IMR-90 (cell line): ENCODE measurements at regions not wholly inside any gene's neighbourhood (a gene's known extent, or its start where the extent isn't known, plus 50 kb on each side); places are given as distances from the start of the nearest gene placed in this dataset.

ENCODE experiments used
- ATAC-seq: fragments of 200-7000 bp; cut with Tn5 transposase; 2 replicates; pipeline ENCODE4 v1.9.1; 2020; ENCODE audit warnings: low read depth, mild to moderate bottlenecking, moderate library complexity
- BruUV-seq: library from RNA; stranded (reverse); fragments of 400-500 nt; replicated peaks from 2 replicates; lab custom pipeline; 2021; lab: Mats Ljungman, UMichigan
- CTCF ChIA-PET: fragments of 300-600 bp; formaldehyde crosslinking; extraction: SDS; loops from one replicate; lab custom pipeline; 2021; ENCODE audit warnings: antibody characterized with exemption; lab: Yijun Ruan, JAX
- POLR2A ChIA-PET: fragments of 300-600 bp; sonication (Branson Sonifier 250); formaldehyde crosslinking; loops from one replicate; lab custom pipeline; 2022; ENCODE audit warnings: antibody characterized with exemption; ENCODE audit not compliant: unreplicated experiment; lab: Charles Lee
- DNase-seq: peaks from one replicate; pipeline ENCODE4 v3.0.0; 2013
- H2AFZ ChIP-seq: replicated peaks from 2 replicates; pipeline ENCODE3; 2013; ENCODE audit warnings: low read length, mild to moderate bottlenecking; ENCODE audit not compliant: poor library complexity
- H2AK5ac ChIP-seq: 2 replicates; pipeline ENCODE4 v1.6.1; 2013; ENCODE audit warnings: low read depth, low read length, inconsistent platforms
- H2AK9ac ChIP-seq: replicated peaks from 2 replicates; pipeline ENCODE3; 2013; ENCODE audit warnings: mild to moderate bottlenecking, low read depth, low read length, moderate library complexity; ENCODE audit not compliant: poor library complexity
- H2BK120ac ChIP-seq: 2 replicates; pipeline ENCODE4 v1.6.1; 2013; ENCODE audit warnings: low read depth, low read length, inconsistent platforms
- H2BK15ac ChIP-seq: 3 replicates; pipeline ENCODE4 v1.6.1; 2013; ENCODE audit warnings: low read depth, low read length, inconsistent platforms
- H2BK20ac ChIP-seq: 2 replicates; pipeline ENCODE4 v1.6.1; 2013; ENCODE audit warnings: low read depth, mild to moderate bottlenecking, inconsistent platforms, low read length, moderate library complexity
- H2BK5ac ChIP-seq: 2 replicates; pipeline ENCODE4 v1.6.1; 2013; ENCODE audit warnings: mild to moderate bottlenecking, low read depth, low read length, inconsistent platforms; ENCODE audit not compliant: poor library complexity, severe bottlenecking
- H3K14ac ChIP-seq: replicated peaks from 2 replicates; pipeline ENCODE4 v1.6.1; 2013; ENCODE audit warnings: low read depth, low read length, inconsistent platforms
- H3K18ac ChIP-seq: 2 replicates; pipeline ENCODE4 v1.6.1; 2013; ENCODE audit warnings: low read depth, low read length, control low read depth
- H3K23ac ChIP-seq: 2 replicates; pipeline ENCODE4 v1.6.1; 2013; ENCODE audit warnings: low read depth, low read length, inconsistent platforms
- H3K27ac ChIP-seq: 2 replicates; pipeline ENCODE4 v1.5.1; 2013; ENCODE audit warnings: mild to moderate bottlenecking, control low read depth, low read length; ENCODE audit not compliant: insufficient read depth
- H3K27me3 ChIP-seq: 2 replicates; pipeline ENCODE4 v1.6.1; 2013; ENCODE audit warnings: low read length; ENCODE audit not compliant: control insufficient read depth, insufficient read depth
- H3K36me3 ChIP-seq: 2 replicates; pipeline ENCODE4 v1.6.1; 2013; ENCODE audit warnings: low read length, mixed read lengths; ENCODE audit not compliant: control insufficient read depth, insufficient read depth
- H3K4ac ChIP-seq: 2 replicates; pipeline ENCODE4 v1.6.1; 2013; ENCODE audit warnings: low read depth, low read length, inconsistent platforms
- H3K4me1 ChIP-seq: 2 replicates; pipeline ENCODE4 v1.6.1; 2013; ENCODE audit warnings: low read length, mixed read lengths; ENCODE audit not compliant: control insufficient read depth, insufficient read depth
- H3K4me2 ChIP-seq: 2 replicates; pipeline ENCODE4 v1.6.1; 2013; ENCODE audit warnings: low read depth, mild to moderate bottlenecking, control low read depth, low read length, moderate library complexity
- H3K4me3 ChIP-seq: 2 replicates; pipeline ENCODE4 v1.5.1; 2013; ENCODE audit warnings: low read depth, mild to moderate bottlenecking, control low read depth, low read length, moderate library complexity; ENCODE audit not compliant: insufficient read depth
- H3K56ac ChIP-seq: 2 replicates; pipeline ENCODE4 v1.6.1; 2013; ENCODE audit warnings: low read length, inconsistent platforms; ENCODE audit not compliant: insufficient read depth; ENCODE audit errors: extremely low read depth
- H3K79me1 ChIP-seq, 2 experiments: 2 replicates each; pipeline ENCODE4 v1.6.1; 2013; ENCODE audit warnings: low read length in 2 of 2, inconsistent platforms in 1 of 2, low read depth in 1 of 2
- H3K9ac ChIP-seq: 2 replicates; pipeline ENCODE4 v1.6.1; 2013; ENCODE audit warnings: low read depth, low read length, control low read depth
- H3K9me1 ChIP-seq: 2 replicates; pipeline ENCODE4 v1.6.1; 2013; ENCODE audit warnings: low read length, inconsistent platforms; ENCODE audit not compliant: insufficient read depth
- H3K9me3 ChIP-seq: 2 replicates; pipeline ENCODE4 v1.6.1; 2013; ENCODE audit warnings: low read length; ENCODE audit not compliant: control insufficient read depth, insufficient read depth
- H4K20me1 ChIP-seq: 2 replicates; pipeline ENCODE4 v1.6.1; 2013; ENCODE audit warnings: low read length, inconsistent platforms; ENCODE audit not compliant: insufficient read depth
- H4K5ac ChIP-seq: 2 replicates; pipeline ENCODE4 v1.6.1; 2013; ENCODE audit warnings: mild to moderate bottlenecking, low read depth, low read length, control low read depth
- H4K8ac ChIP-seq, 2 experiments: 2 replicates each; pipeline ENCODE4 v1.6.1; 2013; ENCODE audit warnings: low read depth in 2 of 2, low read length in 2 of 2, control low read depth in 1 of 2, inconsistent platforms in 1 of 2
- H4K91ac ChIP-seq: 2 replicates; pipeline ENCODE4 v1.6.1; 2013; ENCODE audit warnings: low read depth, low read length, inconsistent platforms; ENCODE audit not compliant: insufficient read depth
- BHLHE40 ChIP-seq: fragments of 150-350 bp; IDR thresholded peaks from 2 replicates; pipeline ENCODE4 v1.6.1; 2016; ENCODE audit warnings: mild to moderate bottlenecking, low read depth, low read length
- CEBPB ChIP-seq: IDR thresholded peaks from 2 replicates; pipeline ENCODE4 v1.6.1; 2012; ENCODE audit warnings: low read depth, low read length, improper control_type of control experiment
- CHD1 ChIP-seq: IDR thresholded peaks from 2 replicates; pipeline ENCODE4 v1.6.1; 2012; ENCODE audit warnings: low read depth, low read length, improper control_type of control experiment
- FOS ChIP-seq: fragments of 150-350 bp; IDR thresholded peaks from 2 replicates; pipeline ENCODE4 v1.6.1; 2016; ENCODE audit warnings: low read depth, low read length
- MAFK ChIP-seq: IDR thresholded peaks from 2 replicates; pipeline ENCODE4 v1.6.1; 2012; ENCODE audit warnings: low read depth, low read length, improper control_type of control experiment
- MAZ ChIP-seq: IDR thresholded peaks from 2 replicates; pipeline ENCODE4 v1.6.1; 2012; ENCODE audit warnings: low read depth, mild to moderate bottlenecking, low read length, improper control_type of control experiment, moderate library complexity, borderline replicate concordance
- MXI1 ChIP-seq: IDR thresholded peaks from 2 replicates; pipeline ENCODE4 v1.6.1; 2012; ENCODE audit warnings: low read depth, mild to moderate bottlenecking, low read length, moderate library complexity, borderline replicate concordance
- NFE2L2 ChIP-seq: fragments of 150-350 bp; IDR thresholded peaks from 2 replicates; pipeline ENCODE4 v1.6.1; 2016; ENCODE audit warnings: low read depth, mild to moderate bottlenecking, low read length
- POLR2A ChIP-seq: IDR thresholded peaks from 2 replicates; pipeline ENCODE4 v1.6.1; 2012; ENCODE audit warnings: mild to moderate bottlenecking, low read depth, low read length
- RAD21 ChIP-seq: IDR thresholded peaks from 2 replicates; pipeline ENCODE4 v1.6.1; 2012; ENCODE audit warnings: low read length, improper control_type of control experiment
- RCOR1 ChIP-seq: IDR thresholded peaks from 2 replicates; pipeline ENCODE4 v1.6.1; 2012; ENCODE audit warnings: mild to moderate bottlenecking, low read length, improper control_type of control experiment; ENCODE audit not compliant: insufficient replicate concordance
- RFX5 ChIP-seq: IDR thresholded peaks from 2 replicates; pipeline ENCODE4 v1.8.0; 2012; ENCODE audit warnings: low read depth, mild to moderate bottlenecking, low read length, moderate library complexity
- SMC3 ChIP-seq: fragments of 150-350 bp; IDR thresholded peaks from 2 replicates; pipeline ENCODE4 v1.6.1; 2016; ENCODE audit warnings: low read depth, mild to moderate bottlenecking, antibody characterized with exemption, low read length, moderate library complexity
- WGBS, 2 experiments: methylation state at CpG; one replicate each; pipeline versions ENCODE4 v1.1.5 to v1.1.7; 2013; ENCODE audit warnings: missing lambda C conversion rate in 2 of 2; ENCODE audit not compliant: insufficient read length in 1 of 2; ENCODE audit errors: extremely low coverage in 2 of 2; 5-methylcytosine and 5-hydroxymethylcytosine counted together
- dilution Hi-C: fragments of 300-500 bp; cut with HindIII; formaldehyde crosslinking; loops from one replicate; pipeline ENCODE4 v1.14.3; 2018; ENCODE audit warnings: low sequenced_read_pairs; ENCODE audit not compliant: unreplicated experiment
- in situ Hi-C: fragments of 300-500 bp; cut with MboI; formaldehyde crosslinking; loops from 3 replicates; pipeline ENCODE4 v1.14.3; 2019; ENCODE audit warnings: low sequenced_read_pairs, inconsistent platforms, mixed read lengths
- intact Hi-C: fragments of 100-400 bp; cut with micrococcal nuclease; formaldehyde crosslinking; loops from 2 replicates; pipeline ENCODE4 v1.10.0; 2022
- TF ChIP-seq, protein P1 (sequence below): conservative IDR thresholded peaks from 2 replicates; pipeline ENCODE4 v1.5.1; 2012; ENCODE audit warnings: mild to moderate bottlenecking, low read depth, low read length, improper control_type of control experiment
- TF ChIP-seq, protein P2 (sequence below): fragments of 150-350 bp; IDR thresholded peaks from 2 replicates; pipeline ENCODE4 v1.6.1; 2017; ENCODE audit warnings: mild to moderate bottlenecking, antibody characterized with exemption, low read length, low read depth

DNA sequence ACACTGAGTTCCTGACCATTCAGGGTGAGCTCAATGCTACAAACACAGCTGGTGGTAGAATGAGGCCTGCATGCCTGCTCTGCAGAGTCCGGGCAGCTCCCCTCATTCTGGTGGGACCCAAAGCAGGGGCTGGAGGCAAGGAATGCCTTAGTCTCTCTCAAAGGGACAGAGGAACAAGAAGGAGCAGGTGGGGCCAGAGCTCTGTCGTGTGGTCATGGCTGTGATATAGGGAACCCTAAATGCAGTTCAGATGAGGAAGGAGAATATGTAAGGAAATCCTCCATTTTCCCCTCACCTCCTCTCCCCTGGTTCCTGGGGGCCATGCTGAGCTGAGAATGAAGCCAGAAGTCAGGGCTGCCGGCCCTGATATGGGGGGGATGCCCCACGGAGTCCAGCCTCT, 334.3 kb downstream of the CYP26B1 start:
- no peak for ATAC-seq
- no peak overlapping the region for H3K4me3 ChIP-seq
- no peak overlapping the region for H2AK5ac ChIP-seq
- no peak overlapping the region for H4K8ac ChIP-seq
- no peaks in the 10 kb centered on the region for H3K9me1 ChIP-seq
- no peaks in the 10 kb centered on the region for H4K20me1 ChIP-seq
- intact Hi-C loops (no loop called here), in situ Hi-C loops (no loop called here), dilution Hi-C loops (no loop called here)
- no peak overlapping the region for H3K56ac ChIP-seq
- no peaks in the 10 kb centered on the region for H3K79me1 ChIP-seq
- H3K23ac ChIP-seq, result no peak overlapping the region
- no CpG with 5 or more reads among the region's 4 CpGs for WGBS, 2 experiments
- no peak overlapping the region for H3K9ac ChIP-seq
- H3K36me3 ChIP-seq, result no peaks in the 10 kb centered on the region
- H4K5ac ChIP-seq, result no peak overlapping the region
- no peaks in the 10 kb centered on the region for H3K9me3 ChIP-seq
- H3K4ac ChIP-seq, result no peak overlapping the region
- POLR2A ChIA-PET, result no interaction called here
- no peak for DNase-seq
- no peak overlapping the region for H4K91ac ChIP-seq
- no peak overlapping the region for H3K14ac ChIP-seq
- no peak overlapping the region for H2AFZ ChIP-seq
- no peaks in the 10 kb centered on the region for H3K4me1 ChIP-seq
- peaks cover 36% of the 10 kb centered on the region for H3K27me3 ChIP-seq
- TF ChIP-seq RFX5, result no peak
- TF ChIP-seq RAD21, result no peak
- no peak for TF ChIP-seq CEBPB
- no peak for TF ChIP-seq BHLHE40
- TF ChIP-seq, protein P1, sequence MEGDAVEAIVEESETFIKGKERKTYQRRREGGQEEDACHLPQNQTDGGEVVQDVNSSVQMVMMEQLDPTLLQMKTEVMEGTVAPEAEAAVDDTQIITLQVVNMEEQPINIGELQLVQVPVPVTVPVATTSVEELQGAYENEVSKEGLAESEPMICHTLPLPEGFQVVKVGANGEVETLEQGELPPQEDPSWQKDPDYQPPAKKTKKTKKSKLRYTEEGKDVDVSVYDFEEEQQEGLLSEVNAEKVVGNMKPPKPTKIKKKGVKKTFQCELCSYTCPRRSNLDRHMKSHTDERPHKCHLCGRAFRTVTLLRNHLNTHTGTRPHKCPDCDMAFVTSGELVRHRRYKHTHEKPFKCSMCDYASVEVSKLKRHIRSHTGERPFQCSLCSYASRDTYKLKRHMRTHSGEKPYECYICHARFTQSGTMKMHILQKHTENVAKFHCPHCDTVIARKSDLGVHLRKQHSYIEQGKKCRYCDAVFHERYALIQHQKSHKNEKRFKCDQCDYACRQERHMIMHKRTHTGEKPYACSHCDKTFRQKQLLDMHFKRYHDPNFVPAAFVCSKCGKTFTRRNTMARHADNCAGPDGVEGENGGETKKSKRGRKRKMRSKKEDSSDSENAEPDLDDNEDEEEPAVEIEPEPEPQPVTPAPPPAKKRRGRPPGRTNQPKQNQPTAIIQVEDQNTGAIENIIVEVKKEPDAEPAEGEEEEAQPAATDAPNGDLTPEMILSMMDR, result no peak
- TF ChIP-seq RCOR1, result no peak
- no peak for TF ChIP-seq MXI1
- TF ChIP-seq, protein P2, sequence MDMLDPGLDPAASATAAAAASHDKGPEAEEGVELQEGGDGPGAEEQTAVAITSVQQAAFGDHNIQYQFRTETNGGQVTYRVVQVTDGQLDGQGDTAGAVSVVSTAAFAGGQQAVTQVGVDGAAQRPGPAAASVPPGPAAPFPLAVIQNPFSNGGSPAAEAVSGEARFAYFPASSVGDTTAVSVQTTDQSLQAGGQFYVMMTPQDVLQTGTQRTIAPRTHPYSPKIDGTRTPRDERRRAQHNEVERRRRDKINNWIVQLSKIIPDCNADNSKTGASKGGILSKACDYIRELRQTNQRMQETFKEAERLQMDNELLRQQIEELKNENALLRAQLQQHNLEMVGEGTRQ, result no peak
- TF ChIP-seq FOS, result no peak
- no peak for TF ChIP-seq MAZ
- TF ChIP-seq SMC3, result no peak
- no peak for TF ChIP-seq POLR2A
- no peak for TF ChIP-seq CHD1
- no peak for TF ChIP-seq NFE2L2
- no peak for TF ChIP-seq MAFK
- H3K27ac ChIP-seq, result no peak overlapping the region
- H2BK120ac ChIP-seq, result no peak overlapping the region
- BruUV-seq, result no TSS peak
- H2AK9ac ChIP-seq, result no peak overlapping the region
- H3K18ac ChIP-seq, result no peak overlapping the region
- H2BK15ac ChIP-seq, result no peak overlapping the region
- H3K4me2 ChIP-seq, result no peak overlapping the region
- no peak overlapping the region for H2BK5ac ChIP-seq
- no peak overlapping the region for H2BK20ac ChIP-seq
- CTCF ChIA-PET, result interaction anchor here (1.1 kb wide), 1 partner anchor 16 kb away, joined by 3 read pairs; no protein-coding TSS in a partner anchor
